ENCODE measurements at regions not wholly inside any gene's neighbourhood (a gene's known extent, or its start where the extent isn't known, plus 50 kb on each side); places are given as distances from the start of the nearest gene placed in this dataset.

GRCh38 chr7:42753811-42754363, 158.0 kb downstream of the C7orf25 start:
- RAD21 ChIA-PET (ENCODE audit: low non-redundant PET in 1 of 2, low total read pairs in 2 of 2, uncharacterized antibody in 2 of 2, unreplicated experiment in 2 of 2): no interaction called here
- H3K27ac ChIP-seq (ENCODE audit: low read depth, low read length): no peak overlapping the region
- ATAC-seq (no peak), DNase-seq (ENCODE audit: low read depth, low spot score) (no peak)
- CTCF ChIA-PET: no interaction called here
- no peaks in the 10 kb centered on the region for H3K4me1 ChIP-seq (ENCODE audit: control insufficient read depth in 1 of 2, insufficient read depth in 2 of 2, low read length in 2 of 2)
- no peaks in the 10 kb centered on the region for H3K9me3 ChIP-seq (ENCODE audit: control insufficient read depth in 1 of 2, insufficient read depth in 1 of 2, low read depth in 1 of 2, low read length in 2 of 2)
- no peaks in the 10 kb centered on the region; the same call in 1 of the 2 replicates for H3K27me3 ChIP-seq (ENCODE audit: insufficient read depth, low read length)
- intact Hi-C loops (cut with micrococcal nuclease): no loop called here
- H3K4me3 ChIP-seq (replicated peaks in 1 of 2; ENCODE audit: low read depth in 1 of 2, low read length in 2 of 2): no peak overlapping the region
- H3K36me3 ChIP-seq (ENCODE audit: control insufficient read depth in 1 of 2, insufficient read depth in 2 of 2, low read length in 2 of 2): no peaks in the 10 kb centered on the region
- H4K20me1 ChIP-seq (ENCODE audit: insufficient read depth): no peaks in the 10 kb centered on the region
- H3K9ac ChIP-seq (ENCODE audit: low read length): no peak overlapping the region
- POLR2A ChIA-PET: no interaction called here
- BruUV-seq (replicated peaks): no TSS peak
- no peaks in the 10 kb centered on the region for H3K79me2 ChIP-seq (ENCODE audit: insufficient read depth, low read length)
- TF ChIP-seq POLR2A (IDR thresholded peaks at IDR 0.05; ENCODE audit: borderline replicate concordance, extremely low read depth, insufficient read depth, insufficient read length) (no peak), FOSL1 (IDR thresholded peaks at IDR 0.05; ENCODE audit: low read depth) (no peak), ZNF274 (IDR thresholded peaks at IDR 0.05; ENCODE audit: low read depth, low read length) (no peak), SIN3A (IDR thresholded peaks at IDR 0.05; ENCODE audit: low read depth) (no peak), EZH2 (IDR thresholded peaks at IDR 0.05) (no peak)
- no peak overlapping the region for H2AFZ ChIP-seq (ENCODE audit: low read depth, low read length, poor library complexity, severe bottlenecking)
- H3K9me2 ChIP-seq (ENCODE audit: insufficient read depth): no peaks in the 10 kb centered on the region
- no peak overlapping the region for H3K4me2 ChIP-seq (ENCODE audit: low read length)

- H3K9me2 ChIP-seq (ENCODE audit: insufficient read depth): no peaks in the 10 kb centered on the region
- H3K4me2 ChIP-seq (ENCODE audit: low read length): no peak overlapping the region
- intact Hi-C loops (cut with micrococcal nuclease): no loop called here
- no peaks in the 10 kb centered on the region for H3K79me2 ChIP-seq (ENCODE audit: insufficient read depth, low read length)
- no peaks in the 10 kb centered on the region; the same call in 1 of the 2 replicates for H3K27me3 ChIP-seq (ENCODE audit: insufficient read depth, low read length)
- ATAC-seq (no peak), DNase-seq (ENCODE audit: low read depth, low spot score) (no peak)
- no peaks in the 10 kb centered on the region for H3K9me3 ChIP-seq (ENCODE audit: control insufficient read depth in 1 of 2, insufficient read depth in 1 of 2, low read depth in 1 of 2, low read length in 2 of 2)
- no peak overlapping the region for H2AFZ ChIP-seq (ENCODE audit: low read depth, low read length, poor library complexity, severe bottlenecking)
- ChIA-PET RAD21 (ENCODE audit: low non-redundant PET in 1 of 2, low total read pairs in 2 of 2, uncharacterized antibody in 2 of 2, unreplicated experiment in 2 of 2) (no interaction called here), POLR2A (no interaction called here), CTCF (no interaction called here)
- BruUV-seq (replicated peaks): no TSS peak
- no peaks in the 10 kb centered on the region for H3K36me3 ChIP-seq (ENCODE audit: control insufficient read depth in 1 of 2, insufficient read depth in 2 of 2, low read length in 2 of 2)
- no peaks in the 10 kb centered on the region for H3K4me1 ChIP-seq (ENCODE audit: control insufficient read depth in 1 of 2, insufficient read depth in 2 of 2, low read length in 2 of 2)
- H3K9ac ChIP-seq (ENCODE audit: low read length): no peak overlapping the region
- H4K20me1 ChIP-seq (ENCODE audit: insufficient read depth): no peaks in the 10 kb centered on the region
- H3K4me3 ChIP-seq (replicated peaks in 1 of 2; ENCODE audit: low read depth in 1 of 2, low read length in 2 of 2): no peak overlapping the region
- H3K27ac ChIP-seq (ENCODE audit: low read depth, low read length): no peak overlapping the region
- TF ChIP-seq YY1 (IDR thresholded peaks at IDR 0.05; ENCODE audit: extremely low read depth, insufficient replicate concordance, low read depth, low read length) (no peak), ZFX (IDR thresholded peaks at IDR 0.05) (no peak), JUND (IDR thresholded peaks at IDR 0.05) (no peak), FOSL1 (IDR thresholded peaks at IDR 0.05; ENCODE audit: low read depth) (no peak), POLR2AphosphoS5 (IDR thresholded peaks at IDR 0.05; ENCODE audit: low read depth, low read length) (no peak), EZH2phosphoT487 (IDR thresholded peaks at IDR 0.05; ENCODE audit: borderline replicate concordance) (no peak), ZNF274 (IDR thresholded peaks at IDR 0.05; ENCODE audit: low read depth, low read length) (no peak), TCF7L2 (IDR thresholded peaks at IDR 0.05; ENCODE audit: borderline replicate concordance, extremely low read depth, insufficient read depth, insufficient read length) (no peak), CBX3 (IDR thresholded peaks at IDR 0.05; ENCODE audit: low read depth) (no peak), ELF1 (IDR thresholded peaks at IDR 0.05; ENCODE audit: borderline replicate concordance, low read depth) (no peak)
- TF ChIP-seq, protein P1, sequence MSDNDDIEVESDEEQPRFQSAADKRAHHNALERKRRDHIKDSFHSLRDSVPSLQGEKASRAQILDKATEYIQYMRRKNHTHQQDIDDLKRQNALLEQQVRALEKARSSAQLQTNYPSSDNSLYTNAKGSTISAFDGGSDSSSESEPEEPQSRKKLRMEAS (IDR thresholded peaks at IDR 0.05): no peak
- TF ChIP-seq, protein P2, sequence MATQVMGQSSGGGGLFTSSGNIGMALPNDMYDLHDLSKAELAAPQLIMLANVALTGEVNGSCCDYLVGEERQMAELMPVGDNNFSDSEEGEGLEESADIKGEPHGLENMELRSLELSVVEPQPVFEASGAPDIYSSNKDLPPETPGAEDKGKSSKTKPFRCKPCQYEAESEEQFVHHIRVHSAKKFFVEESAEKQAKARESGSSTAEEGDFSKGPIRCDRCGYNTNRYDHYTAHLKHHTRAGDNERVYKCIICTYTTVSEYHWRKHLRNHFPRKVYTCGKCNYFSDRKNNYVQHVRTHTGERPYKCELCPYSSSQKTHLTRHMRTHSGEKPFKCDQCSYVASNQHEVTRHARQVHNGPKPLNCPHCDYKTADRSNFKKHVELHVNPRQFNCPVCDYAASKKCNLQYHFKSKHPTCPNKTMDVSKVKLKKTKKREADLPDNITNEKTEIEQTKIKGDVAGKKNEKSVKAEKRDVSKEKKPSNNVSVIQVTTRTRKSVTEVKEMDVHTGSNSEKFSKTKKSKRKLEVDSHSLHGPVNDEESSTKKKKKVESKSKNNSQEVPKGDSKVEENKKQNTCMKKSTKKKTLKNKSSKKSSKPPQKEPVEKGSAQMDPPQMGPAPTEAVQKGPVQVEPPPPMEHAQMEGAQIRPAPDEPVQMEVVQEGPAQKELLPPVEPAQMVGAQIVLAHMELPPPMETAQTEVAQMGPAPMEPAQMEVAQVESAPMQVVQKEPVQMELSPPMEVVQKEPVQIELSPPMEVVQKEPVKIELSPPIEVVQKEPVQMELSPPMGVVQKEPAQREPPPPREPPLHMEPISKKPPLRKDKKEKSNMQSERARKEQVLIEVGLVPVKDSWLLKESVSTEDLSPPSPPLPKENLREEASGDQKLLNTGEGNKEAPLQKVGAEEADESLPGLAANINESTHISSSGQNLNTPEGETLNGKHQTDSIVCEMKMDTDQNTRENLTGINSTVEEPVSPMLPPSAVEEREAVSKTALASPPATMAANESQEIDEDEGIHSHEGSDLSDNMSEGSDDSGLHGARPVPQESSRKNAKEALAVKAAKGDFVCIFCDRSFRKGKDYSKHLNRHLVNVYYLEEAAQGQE (IDR thresholded peaks at IDR 0.05; ENCODE audit: low read depth): no peak
- TF ChIP-seq, protein P3, sequence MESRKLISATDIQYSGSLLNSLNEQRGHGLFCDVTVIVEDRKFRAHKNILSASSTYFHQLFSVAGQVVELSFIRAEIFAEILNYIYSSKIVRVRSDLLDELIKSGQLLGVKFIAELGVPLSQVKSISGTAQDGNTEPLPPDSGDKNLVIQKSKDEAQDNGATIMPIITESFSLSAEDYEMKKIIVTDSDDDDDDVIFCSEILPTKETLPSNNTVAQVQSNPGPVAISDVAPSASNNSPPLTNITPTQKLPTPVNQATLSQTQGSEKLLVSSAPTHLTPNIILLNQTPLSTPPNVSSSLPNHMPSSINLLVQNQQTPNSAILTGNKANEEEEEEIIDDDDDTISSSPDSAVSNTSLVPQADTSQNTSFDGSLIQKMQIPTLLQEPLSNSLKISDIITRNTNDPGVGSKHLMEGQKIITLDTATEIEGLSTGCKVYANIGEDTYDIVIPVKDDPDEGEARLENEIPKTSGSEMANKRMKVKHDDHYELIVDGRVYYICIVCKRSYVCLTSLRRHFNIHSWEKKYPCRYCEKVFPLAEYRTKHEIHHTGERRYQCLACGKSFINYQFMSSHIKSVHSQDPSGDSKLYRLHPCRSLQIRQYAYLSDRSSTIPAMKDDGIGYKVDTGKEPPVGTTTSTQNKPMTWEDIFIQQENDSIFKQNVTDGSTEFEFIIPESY (IDR thresholded peaks at IDR 0.05; ENCODE audit: extremely low read depth, insufficient replicate concordance, low read length): no peak
These were observed 158.5 kb downstream of the C7orf25 start for GRCh38 chr7:42753367-42753766.
